Naive B cell (primary cell): ENCODE measurements at regions not wholly inside any gene's neighbourhood (a gene's known extent, or its start where the extent isn't known, plus 50 kb on each side); places are given as distances from the start of the nearest gene placed in this dataset.

Source experiments
- ATAC-seq, 2 donors: fragments of 150-1000 bp; cut with Tn5 transposase; 2 replicates each; pipeline ENCODE4 v1.10.0; 2021; ENCODE audit warnings: low read depth in 2 of 2, mild to moderate bottlenecking in 2 of 2, moderate library complexity in 2 of 2
- DNase-seq: peaks from one replicate; pipeline ENCODE4 v3.0.0; 2022
- H3K27ac Mint-ChIP-seq, 6 donors: one replicate each; pipeline ENCODE4 v1.8.0; 2020 to 2022; ENCODE audit warnings: mild to moderate bottlenecking in 6 of 6, mixed read lengths in 6 of 6, moderate library complexity in 5 of 6, inconsistent platforms in 2 of 6
- H3K27me3 Mint-ChIP-seq, 3 donors: one replicate each; pipeline ENCODE4 v1.8.0; 2021 to 2022; ENCODE audit warnings: mixed read lengths in 3 of 3, mild to moderate bottlenecking in 1 of 3
- H3K36me3 Mint-ChIP-seq, 2 donors: one replicate each; pipeline ENCODE4 v1.8.0; 2020 to 2022; ENCODE audit warnings: mixed read lengths in 2 of 2, inconsistent platforms in 1 of 2, mild to moderate bottlenecking in 1 of 2
- H3K4me1 Mint-ChIP-seq, 3 donors: one replicate each; pipeline ENCODE4 v1.8.0; 2020 to 2022; ENCODE audit warnings: mixed read lengths in 3 of 3, inconsistent platforms in 1 of 3, mild to moderate bottlenecking in 1 of 3, moderate library complexity in 1 of 3
- H3K4me3 Mint-ChIP-seq, 8 donors: one replicate each; pipeline ENCODE4 v1.8.0; 2020 to 2022; ENCODE audit warnings: mild to moderate bottlenecking in 8 of 8, mixed read lengths in 8 of 8, moderate library complexity in 8 of 8, inconsistent platforms in 2 of 8
- H3K9me3 Mint-ChIP-seq, 7 donors: one replicate each; pipeline ENCODE4 v1.8.0; 2020 to 2022; ENCODE audit warnings: mixed read lengths in 7 of 7, mild to moderate bottlenecking in 5 of 7, inconsistent platforms in 2 of 7, moderate library complexity in 1 of 7

- ATAC-seq: no peak
- H3K9me3 Mint-ChIP-seq: peaks cover 0 to 10% (median 2%) of the 10 kb centered on the region in 7 donors
- H3K27me3 Mint-ChIP-seq: peaks cover 16 to 21% (median 16%) of the 10 kb centered on the region in 3 donors
- no peaks in the 10 kb centered on the region for H3K4me1 Mint-ChIP-seq
- H3K4me3 Mint-ChIP-seq: no peak overlapping the region
- H3K27ac Mint-ChIP-seq: no peak overlapping the region
- DNase-seq: no peak
- H3K36me3 Mint-ChIP-seq: no peaks in the 10 kb centered on the region
Observed at GRCh38 chr17:65477600-65477999, 83.8 kb downstream of the AXIN2 start.

GRCh38 chr17:65474660-65475059, 86.8 kb downstream of the AXIN2 start:
- Mint-ChIP-seq H3K27me3 (peaks cover 20 to 34% (median 33%) of the 10 kb centered on the region in 3 donors), H3K27ac (no peak overlapping the region), H3K4me3 (no peak overlapping the region), H3K36me3 (no peaks in the 10 kb centered on the region), H3K4me1 (no peaks in the 10 kb centered on the region), H3K9me3 (peaks cover 0 to 10% (median 0%) of the 10 kb centered on the region in 7 donors)
- ATAC-seq (no peak), DNase-seq (no peak)

GRCh38 chr17:65473985-65474384, 87.5 kb downstream of the AXIN2 start:
- peaks cover 20 to 34% (median 33%) of the 10 kb centered on the region in 3 donors for H3K27me3 Mint-ChIP-seq
- H3K4me1 Mint-ChIP-seq: no peaks in the 10 kb centered on the region
- H3K4me3 Mint-ChIP-seq: no peak overlapping the region
- H3K36me3 Mint-ChIP-seq: no peaks in the 10 kb centered on the region
- no peak for ATAC-seq
- no peak for DNase-seq
- H3K27ac Mint-ChIP-seq: no peak overlapping the region
- H3K9me3 Mint-ChIP-seq: peaks cover 0 to 10% (median 0%) of the 10 kb centered on the region in 7 donors

- no peak overlapping the region for H3K27ac Mint-ChIP-seq
- no peaks in the 10 kb centered on the region for H3K36me3 Mint-ChIP-seq
- no peak for ATAC-seq
- H3K9me3 Mint-ChIP-seq: peaks cover 0 to 10% (median 0%) of the 10 kb centered on the region in 7 donors
- peaks cover 20 to 34% (median 33%) of the 10 kb centered on the region in 3 donors for H3K27me3 Mint-ChIP-seq
- no peaks in the 10 kb centered on the region for H3K4me1 Mint-ChIP-seq
- no peak for DNase-seq
- H3K4me3 Mint-ChIP-seq: no peak overlapping the region
Observed at GRCh38 chr17:65473363-65473762, 88.1 kb downstream of the AXIN2 start.

- no peak for DNase-seq
- H3K27ac Mint-ChIP-seq: no peak overlapping the region
- H3K4me1 Mint-ChIP-seq: no peaks in the 10 kb centered on the region
- peaks cover 24 to 34% (median 33%) of the 10 kb centered on the region in 3 donors for H3K27me3 Mint-ChIP-seq
- H3K9me3 Mint-ChIP-seq: peaks cover 0 to 10% (median 0%) of the 10 kb centered on the region in 7 donors
- ATAC-seq: no peak
- no peak overlapping the region for H3K4me3 Mint-ChIP-seq
- no peaks in the 10 kb centered on the region for H3K36me3 Mint-ChIP-seq
Observed at GRCh38 chr17:65472666-65473309, 88.7 kb downstream of the AXIN2 start.

- DNase-seq (no peak), ATAC-seq (no peak)
- H3K4me3 Mint-ChIP-seq: no peak overlapping the region
- peaks cover 0 to 10% (median 0%) of the 10 kb centered on the region in 7 donors for H3K9me3 Mint-ChIP-seq
- H3K36me3 Mint-ChIP-seq: no peaks in the 10 kb centered on the region
- H3K27me3 Mint-ChIP-seq: peaks cover 29 to 38% (median 33%) of the 10 kb centered on the region in 3 donors
- no peak overlapping the region for H3K27ac Mint-ChIP-seq
- H3K4me1 Mint-ChIP-seq: no peaks in the 10 kb centered on the region
Observed at GRCh38 chr17:65470783-65471182, 90.7 kb downstream of the AXIN2 start.

GRCh38 chr17:65468321-65468720, 93.1 kb downstream of the AXIN2 start:
- Mint-ChIP-seq H3K4me3 (no peak overlapping the region), H3K27ac (no peak overlapping the region), H3K4me1 (no peaks in the 10 kb centered on the region), H3K36me3 (no peaks in the 10 kb centered on the region), H3K9me3 (no peaks in the 10 kb centered on the region), H3K27me3 (peaks cover 16 to 29% (median 27%) of the 10 kb centered on the region in 3 donors)
- ATAC-seq: no peak
- no peak for DNase-seq

- H3K27me3 Mint-ChIP-seq: peaks cover 11 to 29% (median 23%) of the 10 kb centered on the region in 3 donors
- ATAC-seq: no peak
- H3K4me1 Mint-ChIP-seq: no peaks in the 10 kb centered on the region
- H3K36me3 Mint-ChIP-seq: no peaks in the 10 kb centered on the region
- H3K27ac Mint-ChIP-seq: no peak overlapping the region
- no peaks in the 10 kb centered on the region for H3K9me3 Mint-ChIP-seq
- H3K4me3 Mint-ChIP-seq: no peak overlapping the region
- DNase-seq: no peak
Observed at GRCh38 chr17:65467156-65467555, 94.3 kb downstream of the AXIN2 start.

GRCh38 chr17:65466547-65466946, 94.9 kb downstream of the AXIN2 start:
- Mint-ChIP-seq H3K36me3 (no peaks in the 10 kb centered on the region), H3K4me1 (no peaks in the 10 kb centered on the region), H3K27me3 (peaks cover 5 to 27% (median 24%) of the 10 kb centered on the region in 3 donors), H3K27ac (no peak overlapping the region), H3K9me3 (no peaks in the 10 kb centered on the region), H3K4me3 (no peak overlapping the region)
- DNase-seq (no peak), ATAC-seq (no peak)

- ATAC-seq: no peak
- H3K27ac Mint-ChIP-seq: no peak overlapping the region
- peak overlapping the region in 1 of 8 donors; percentile 44 for H3K4me3 Mint-ChIP-seq
Observed at GRCh38 chr17:65463242-65463641, 98.2 kb downstream of the AXIN2 start.

GRCh38 chr17:65459677-65460347, 101.6 kb downstream of the AXIN2 start:
- H3K9me3 Mint-ChIP-seq: no peaks in the 10 kb centered on the region
- ATAC-seq (no peak), DNase-seq (no peak)
- H3K27ac Mint-ChIP-seq: peak overlapping the region in 1 of 6 donors; percentile 9
- no peaks in the 10 kb centered on the region for H3K4me1 Mint-ChIP-seq
- H3K4me3 Mint-ChIP-seq: no peak overlapping the region
- peaks cover 0 to 23% (median 18%) of the 10 kb centered on the region in 3 donors for H3K27me3 Mint-ChIP-seq
- H3K36me3 Mint-ChIP-seq: no peaks in the 10 kb centered on the region

More at GRCh38 chr17:65463242-65463641, 98.2 kb downstream of the AXIN2 start:
- no peak for DNase-seq
- Mint-ChIP-seq H3K27me3 (peaks cover 0 to 26% (median 21%) of the 10 kb centered on the region in 3 donors), H3K36me3 (no peaks in the 10 kb centered on the region), H3K4me1 (no peaks in the 10 kb centered on the region), H3K9me3 (no peaks in the 10 kb centered on the region)

- Mint-ChIP-seq H3K27ac (peak overlapping the region in 1 of 6 donors; percentile 16), H3K4me1 (no peaks in the 10 kb centered on the region), H3K9me3 (peaks cover 0 to under 1% (median 0%) of the 10 kb centered on the region in 7 donors), H3K4me3 (no peak overlapping the region), H3K36me3 (no peaks in the 10 kb centered on the region), H3K27me3 (peaks cover 2 to 18% (median 8%) of the 10 kb centered on the region in 3 donors)
- DNase-seq (no peak), ATAC-seq (no peak)
Observed at GRCh38 chr17:65457635-65458257, 103.7 kb downstream of the AXIN2 start.

GRCh38 chr17:65457183-65457582, 104.3 kb downstream of the AXIN2 start:
- H3K27me3 Mint-ChIP-seq: peaks cover 7 to 15% (median 8%) of the 10 kb centered on the region in 3 donors
- H3K27ac Mint-ChIP-seq: no peak overlapping the region
- peaks cover 0 to 5% of the 10 kb centered on the region in 2 donors for H3K36me3 Mint-ChIP-seq
- ATAC-seq (no peak), DNase-seq (no peak)
- H3K4me3 Mint-ChIP-seq: no peak overlapping the region
- no peaks in the 10 kb centered on the region for H3K4me1 Mint-ChIP-seq
- peaks cover 0 to 5% (median 2%) of the 10 kb centered on the region in 7 donors for H3K9me3 Mint-ChIP-seq
